ENCODE measurements at regions not wholly inside any gene's neighbourhood (a gene's known extent, or its start where the extent isn't known, plus 50 kb on each side); places are given as distances from the start of the nearest gene placed in this dataset.

GRCh38 chr6:34617231-34617630, 61.1 kb upstream of the SPDEF start:
- no peaks in the 10 kb centered on the region for H3K9me3 ChIP-seq
- no peak for TF ChIP-seq CTCF (IDR thresholded peaks at IDR 0.05)
- H3K27ac ChIP-seq, result no peak overlapping the region
- H3K36me3 ChIP-seq, result peaks cover 0 to 5% (median 0%) of the 10 kb centered on the region in 3 donors
- no peak overlapping the region for H3K4me3 ChIP-seq
- DNase-seq, result no peak
- intact Hi-C loops (cut with DNase I; ENCODE audit: low total_unique reads), result loop anchor here (10.0 kb wide), 1 partner anchor 442 kb away; no protein-coding TSS in a partner anchor
- no peaks in the 10 kb centered on the region for H3K4me1 ChIP-seq
- H3K27me3 ChIP-seq, result no peaks in the 10 kb centered on the region

DNA sequence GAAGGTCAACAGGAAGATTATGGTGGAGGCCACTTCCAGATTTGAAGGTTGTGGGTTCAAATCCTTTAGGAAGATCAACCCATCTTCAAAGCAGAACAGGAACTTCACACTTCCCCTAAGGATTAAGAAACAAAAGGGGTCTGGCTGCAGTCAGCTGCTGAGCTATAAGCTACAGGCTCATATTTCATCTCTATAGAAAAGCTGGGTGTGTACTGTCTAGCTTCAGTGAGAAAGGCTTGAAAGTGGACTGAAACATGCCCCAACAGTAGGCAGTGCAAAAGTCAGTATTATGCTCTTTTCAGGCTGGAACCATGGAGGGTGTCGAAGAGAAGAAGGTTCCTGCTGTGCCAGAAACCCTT, 60.1 kb upstream of the SPDEF start:
- TF ChIP-seq CTCF (IDR thresholded peaks at IDR 0.05), result no peak
- no peak for DNase-seq
- H3K4me3 ChIP-seq, result no peak overlapping the region
- no peak overlapping the region for H3K27ac ChIP-seq
- H3K9me3 ChIP-seq, result no peaks in the 10 kb centered on the region
- intact Hi-C loops (cut with DNase I; ENCODE audit: low total_unique reads), result loop anchor here (10.0 kb wide), 1 partner anchor 441 kb away; no protein-coding TSS in a partner anchor
- H3K36me3 ChIP-seq, result peaks cover 0 to 5% (median 0%) of the 10 kb centered on the region in 3 donors
- H3K27me3 ChIP-seq, result no peaks in the 10 kb centered on the region
- peaks cover 0 to 3% (median 0%) of the 10 kb centered on the region in 4 donors for H3K4me1 ChIP-seq

DNA sequence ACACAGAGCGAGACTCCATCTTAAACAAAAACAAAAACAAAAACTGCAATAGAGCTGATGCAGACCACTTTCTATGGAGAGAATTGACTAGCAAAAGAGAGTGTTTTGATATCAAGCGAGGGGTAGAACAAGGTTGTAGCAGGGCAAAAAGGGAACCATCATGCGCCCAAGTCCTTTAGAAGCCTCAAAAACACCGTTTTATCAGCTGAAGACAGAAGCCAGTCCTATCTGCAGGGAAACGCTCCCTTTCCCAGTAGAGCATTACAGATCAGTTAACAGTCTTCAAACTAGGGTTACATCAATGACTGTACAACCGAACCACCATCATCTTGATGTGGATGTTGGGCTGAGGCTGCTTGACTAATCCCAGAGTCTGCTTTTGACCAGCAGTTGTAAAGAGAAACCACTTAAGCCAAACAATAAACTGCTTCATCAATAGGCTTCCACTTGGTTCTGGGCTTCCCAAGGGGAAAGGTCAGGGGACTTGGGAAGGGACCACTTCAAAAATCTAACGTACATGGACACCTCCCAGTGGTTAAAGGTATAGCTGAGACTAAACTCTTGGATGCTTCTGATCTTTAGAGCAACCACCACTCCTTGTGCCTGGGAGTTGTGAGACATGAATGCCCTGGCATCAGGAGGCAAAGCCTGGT, 59.6 kb upstream of the SPDEF start:
- H3K4me3 ChIP-seq, result no peak overlapping the region
- no peak overlapping the region for H3K27ac ChIP-seq
- H3K27me3 ChIP-seq, result no peaks in the 10 kb centered on the region
- DNase-seq, result no peak
- no peaks in the 10 kb centered on the region for H3K9me3 ChIP-seq
- no peak for TF ChIP-seq CTCF (IDR thresholded peaks at IDR 0.05)
- intact Hi-C loops (cut with DNase I; ENCODE audit: low total_unique reads), result loop anchor here (10.0 kb wide), 1 partner anchor 441 kb away; no protein-coding TSS in a partner anchor
- peaks cover 0 to 8% (median under 1%) of the 10 kb centered on the region in 4 donors for H3K4me1 ChIP-seq
- peaks cover 0 to 5% (median 0%) of the 10 kb centered on the region in 3 donors for H3K36me3 ChIP-seq

DNA sequence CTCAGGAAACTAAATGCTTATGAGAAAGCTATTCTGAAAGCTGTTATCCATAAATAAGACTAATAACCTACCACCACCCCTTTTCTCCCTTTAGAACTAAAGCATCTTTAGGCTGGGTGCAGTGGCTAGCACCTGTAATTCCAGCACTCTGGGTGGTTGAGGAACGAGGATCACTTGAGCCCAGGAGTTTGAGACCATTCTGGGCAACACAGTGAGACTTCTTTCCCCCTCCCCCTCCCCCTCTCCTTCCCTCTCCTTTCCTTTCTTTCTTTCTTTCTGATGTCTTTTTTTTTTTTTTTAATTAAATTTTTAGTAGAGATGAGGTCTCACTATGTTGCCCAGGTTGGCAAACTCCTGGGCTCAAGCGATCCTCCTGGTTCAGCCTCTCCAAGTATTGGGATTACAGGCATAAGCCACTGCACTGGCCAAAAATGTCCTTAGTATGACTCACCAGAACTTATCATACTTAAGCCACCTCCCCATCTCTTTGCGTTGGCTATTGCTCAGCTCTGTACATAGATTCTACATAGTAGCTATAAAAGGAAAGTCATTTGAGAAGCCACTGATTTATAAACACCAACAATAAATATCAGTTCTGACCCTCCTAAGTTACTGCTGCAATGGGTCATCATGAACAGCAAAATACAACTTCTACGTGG, 54.8 kb upstream of the SPDEF start:
- H3K4me1 ChIP-seq, result peaks cover 0 to 26% (median 5%) of the 10 kb centered on the region in 4 donors
- intact Hi-C loops (cut with DNase I; ENCODE audit: low total_unique reads), result loop anchor here (10.0 kb wide), 1 partner anchor 436 kb away; no protein-coding TSS in a partner anchor
- no peak for DNase-seq
- H3K9me3 ChIP-seq, result no peaks in the 10 kb centered on the region
- no peaks in the 10 kb centered on the region for H3K27me3 ChIP-seq
- H3K36me3 ChIP-seq, result peaks cover 6 to 10% (median 7%) of the 10 kb centered on the region in 3 donors
- no peak overlapping the region for H3K4me3 ChIP-seq
- peak overlapping the region in 1 of 2 donors; percentile 21 for H3K27ac ChIP-seq
- no peak for TF ChIP-seq CTCF (IDR thresholded peaks at IDR 0.05)

- Histone ChIP-seq H3K36me3 (peaks cover 7 to 20% (median 18%) of the 10 kb centered on the region in 3 donors), H3K27me3 (no peaks in the 10 kb centered on the region), H3K27ac (peak overlapping the region; percentile 52 to 58), H3K9me3 (no peaks in the 10 kb centered on the region), H3K4me3 (no peak overlapping the region), H3K4me1 (peaks cover 0 to 26% (median 5%) of the 10 kb centered on the region in 4 donors)
- no peak for DNase-seq
- intact Hi-C loops (cut with DNase I; ENCODE audit: low total_unique reads), result loop anchor here (5.0 kb wide), 1 partner anchor 76 kb away; no protein-coding TSS in a partner anchor
- TF ChIP-seq CTCF (IDR thresholded peaks at IDR 0.05), result no peak
These were observed 52.4 kb upstream of the SPDEF start for GRCh38 chr6:34608321-34609091.

All from tibial artery (tissue), 4 donors.